Naive thymus-derived CD4-positive, alpha-beta T cell (primary cell): ENCODE measurements at regions not wholly inside any gene's neighbourhood (a gene's known extent, or its start where the extent isn't known, plus 50 kb on each side); places are given as distances from the start of the nearest gene placed in this dataset.
A peak's percentile ranks its signal among the peaks of the same experiment; 100 is the strongest.

Source experiments
- ATAC-seq: fragments of 150-1000 bp; cut with Tn5 transposase; 2 replicates; pipeline ENCODE4 v1.10.0; 2021; ENCODE audit warnings: mild to moderate bottlenecking, moderate library complexity
- CTCF ChIA-PET: fragments of 350-600 bp; sonication (Branson Sonifier 250); formaldehyde crosslinking; loops from one replicate; lab custom pipeline; 2021; ENCODE audit warnings: antibody characterized with exemption; lab: Charles Lee
- POLR2A ChIA-PET: fragments of 350-600 bp; sonication (Branson Sonifier 250); formaldehyde crosslinking; loops from one replicate; lab custom pipeline; 2021; ENCODE audit warnings: antibody characterized with exemption, inconsistent platforms; lab: Charles Lee
- DNase-seq, 9 donors: peaks; one replicate each; pipeline versions ENCODE4 v3.0.0 to v3.0.0-alpha.2; 2020 to 2022; ENCODE audit warnings: mixed read lengths in 1 of 9
- H3K27ac ChIP-seq: one replicate; pipeline ENCODE4 v1.7.0; 2013; ENCODE audit warnings: mild to moderate bottlenecking, low read depth, low read length, moderate library complexity
- H3K27me3 ChIP-seq, 2 donors: one replicate each; pipeline ENCODE4 v1.7.0; 2013; ENCODE audit warnings: low read length in 2 of 2, mild to moderate bottlenecking in 2 of 2, moderate library complexity in 2 of 2; ENCODE audit not compliant: control insufficient read depth in 2 of 2, insufficient read depth in 2 of 2
- H3K36me3 ChIP-seq, 3 experiments: 1 replicate in 2 of 3; 2 replicates in 1 of 3; pipeline ENCODE4 v1.7.0; 2013; ENCODE audit warnings: low read length in 3 of 3, mild to moderate bottlenecking in 3 of 3, moderate library complexity in 1 of 3; ENCODE audit not compliant: insufficient read depth in 3 of 3, control insufficient read depth in 2 of 3
- H3K4me1 ChIP-seq, 2 donors: one replicate each; pipeline ENCODE4 v1.7.0; 2013; ENCODE audit warnings: low read length in 2 of 2, mild to moderate bottlenecking in 2 of 2, moderate library complexity in 1 of 2; ENCODE audit not compliant: control insufficient read depth in 2 of 2, insufficient read depth in 2 of 2
- H3K4me3 ChIP-seq: 2 replicates; pipeline ENCODE4 v1.7.0; 2013; ENCODE audit warnings: mild to moderate bottlenecking, low read length
- H3K9me3 ChIP-seq, 3 experiments: 1 replicate in 2 of 3; 2 replicates in 1 of 3; pipeline ENCODE4 v1.7.0; 2013; ENCODE audit warnings: low read length in 3 of 3; ENCODE audit not compliant: control insufficient read depth in 2 of 3
- H3K27ac Mint-ChIP-seq, 9 donors: one replicate each; pipeline ENCODE4 v1.8.0; 2020 to 2022; ENCODE audit warnings: mixed read lengths in 9 of 9, mild to moderate bottlenecking in 8 of 9, moderate library complexity in 5 of 9, inconsistent platforms in 2 of 9
- H3K27me3 Mint-ChIP-seq, 5 donors: one replicate each; pipeline ENCODE4 v1.8.0; 2021 to 2022; ENCODE audit warnings: mixed read lengths in 5 of 5, mild to moderate bottlenecking in 1 of 5
- H3K36me3 Mint-ChIP-seq, 5 donors: one replicate each; pipeline ENCODE4 v1.8.0; 2020 to 2022; ENCODE audit warnings: mixed read lengths in 5 of 5, mild to moderate bottlenecking in 3 of 5, inconsistent platforms in 1 of 5
- H3K4me1 Mint-ChIP-seq, 7 donors: one replicate each; pipeline ENCODE4 v1.8.0; 2020 to 2022; ENCODE audit warnings: mixed read lengths in 7 of 7, mild to moderate bottlenecking in 3 of 7, inconsistent platforms in 1 of 7
- H3K4me3 Mint-ChIP-seq, 10 donors: one replicate each; pipeline ENCODE4 v1.8.0; 2020 to 2022; ENCODE audit warnings: mild to moderate bottlenecking in 10 of 10, mixed read lengths in 10 of 10, moderate library complexity in 6 of 10, inconsistent platforms in 2 of 10
- H3K9me3 Mint-ChIP-seq, 11 donors: one replicate each; pipeline ENCODE4 v1.8.0; 2020 to 2022; ENCODE audit warnings: mixed read lengths in 11 of 11, mild to moderate bottlenecking in 4 of 11, inconsistent platforms in 1 of 11, moderate library complexity in 1 of 11
- intact Hi-C, 2 donors: fragments of 100-400 bp; cut with micrococcal nuclease; formaldehyde crosslinking; loops; one replicate each; pipeline ENCODE4 v1.15.1; 2023

DNA sequence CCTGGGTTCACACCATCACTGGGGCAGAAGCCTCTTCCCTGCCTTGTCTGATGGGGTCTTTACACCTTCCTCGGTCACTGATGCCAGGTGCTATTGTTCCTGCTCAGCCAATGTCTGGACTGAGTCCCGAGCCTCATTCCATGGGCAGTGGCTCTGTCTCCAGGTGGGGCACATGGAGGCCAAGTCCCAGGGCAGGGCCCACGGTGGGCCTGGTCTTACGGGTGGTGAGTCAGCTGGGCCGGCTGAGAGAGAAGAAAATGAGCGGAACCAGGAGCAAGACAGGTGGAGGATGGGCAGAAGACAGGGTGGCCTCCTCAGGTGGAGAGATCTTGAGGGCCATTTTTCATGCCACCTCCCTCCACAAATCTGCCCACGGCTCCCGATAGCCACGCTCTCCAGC lies 131.7 kb upstream of the FAM20C start:
- POLR2A ChIA-PET = no interaction called here
- CTCF ChIA-PET = no interaction called here
- H3K27ac Mint-ChIP-seq = no peak overlapping the region

DNA sequence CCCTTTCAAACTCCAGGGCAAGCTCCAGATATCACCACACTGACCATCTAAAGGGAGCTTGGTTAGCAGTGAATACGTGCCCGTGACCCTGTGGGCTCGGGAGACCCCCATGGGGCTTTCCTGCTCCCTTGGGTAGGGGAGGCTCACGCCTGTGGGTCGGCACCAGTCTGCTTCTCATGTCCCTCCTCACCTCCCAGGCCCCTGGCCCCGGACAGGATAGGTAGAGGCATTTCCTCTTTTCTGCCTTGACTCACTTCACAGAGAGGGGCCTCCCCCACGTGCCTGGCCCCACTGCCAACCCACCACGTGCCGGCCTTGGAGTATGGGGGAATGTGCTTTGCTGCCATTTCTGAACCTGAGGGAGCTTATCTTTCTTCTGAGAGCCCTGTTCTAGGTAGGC lies 131.3 kb upstream of the FAM20C start:
- Histone ChIP-seq H3K36me3 (no peaks in the 10 kb centered on the region), H3K4me3 (no peak overlapping the region), H3K27ac (no peak overlapping the region), H3K9me3 (no peaks in the 10 kb centered on the region), H3K27me3 (no peaks in the 10 kb centered on the region), H3K4me1 (no peaks in the 10 kb centered on the region)
- ATAC-seq = no peak
- DNase-seq = no peak
- ChIA-PET POLR2A (no interaction called here), CTCF (no interaction called here)
- Mint-ChIP-seq H3K36me3 (no peaks in the 10 kb centered on the region), H3K4me3 (no peak overlapping the region), H3K9me3 (no peaks in the 10 kb centered on the region), H3K4me1 (no peaks in the 10 kb centered on the region), H3K27ac (no peak overlapping the region), H3K27me3 (no peaks in the 10 kb centered on the region)
- intact Hi-C loops = no loop called here

More for the DNA sequence above, 131.7 kb upstream of the FAM20C start:
- no peak for ATAC-seq
- no peaks in the 10 kb centered on the region for H3K4me1 Mint-ChIP-seq
- Histone ChIP-seq H3K9me3 (no peaks in the 10 kb centered on the region), H3K4me3 (no peak overlapping the region), H3K4me1 (no peaks in the 10 kb centered on the region), H3K27ac (no peak overlapping the region), H3K27me3 (no peaks in the 10 kb centered on the region), H3K36me3 (no peaks in the 10 kb centered on the region)
- no peak overlapping the region for H3K4me3 Mint-ChIP-seq
- no peaks in the 10 kb centered on the region for H3K9me3 Mint-ChIP-seq
- H3K27me3 Mint-ChIP-seq = no peaks in the 10 kb centered on the region
- no peaks in the 10 kb centered on the region for H3K36me3 Mint-ChIP-seq
- intact Hi-C loops = no loop called here
- no peak for DNase-seq

DNA sequence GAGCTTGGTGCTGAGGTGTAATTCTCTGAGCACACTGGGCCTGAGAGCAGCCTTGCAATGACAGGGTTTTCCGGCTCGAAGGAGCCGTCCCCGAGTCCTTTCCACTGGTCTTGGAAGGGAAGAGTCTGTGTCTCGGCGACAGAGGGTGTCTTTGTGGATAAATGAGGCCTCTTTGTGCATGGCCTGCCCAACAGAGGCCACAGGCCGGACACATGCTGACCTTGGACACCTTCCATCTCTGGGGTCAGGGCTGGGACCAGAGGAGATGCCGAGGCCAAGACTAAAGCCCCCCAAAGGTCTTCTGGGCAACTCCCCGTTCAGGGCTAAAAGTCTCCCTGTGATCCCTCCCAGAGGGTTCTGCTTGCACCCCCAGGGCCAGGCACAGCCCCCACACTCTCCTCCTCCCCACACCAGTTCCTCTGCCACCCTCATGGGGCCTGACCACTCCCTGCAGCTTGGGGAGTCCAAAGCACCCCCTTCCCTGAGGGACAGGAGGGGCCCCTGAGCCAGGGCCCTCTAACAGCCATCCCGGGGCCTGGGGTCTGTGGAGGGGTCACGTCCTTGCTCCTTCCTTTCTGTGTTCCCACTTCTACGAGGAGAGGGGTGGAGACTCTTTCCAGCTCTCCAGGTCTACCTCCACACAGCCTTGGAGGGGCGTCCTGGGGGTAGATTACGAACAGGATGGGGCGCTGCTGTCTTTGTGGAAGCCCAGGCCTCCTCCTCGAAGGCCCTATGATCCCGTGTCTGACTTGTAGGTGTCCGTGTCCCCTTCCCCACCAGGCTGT lies 130.6 kb upstream of the FAM20C start:
- intact Hi-C loops = no loop called here
- H3K27me3 ChIP-seq = no peaks in the 10 kb centered on the region
- CTCF ChIA-PET = no interaction called here
- H3K36me3 ChIP-seq = no peaks in the 10 kb centered on the region
- Mint-ChIP-seq H3K27ac (no peak overlapping the region), H3K27me3 (no peaks in the 10 kb centered on the region), H3K4me3 (no peak overlapping the region), H3K9me3 (no peaks in the 10 kb centered on the region), H3K36me3 (no peaks in the 10 kb centered on the region), H3K4me1 (no peaks in the 10 kb centered on the region)
- ATAC-seq (no peak), DNase-seq (no peak)
- no peaks in the 10 kb centered on the region for H3K4me1 ChIP-seq
- no peaks in the 10 kb centered on the region for H3K9me3 ChIP-seq
- POLR2A ChIA-PET = no interaction called here
- H3K4me3 ChIP-seq = no peak overlapping the region
- H3K27ac ChIP-seq = no peak overlapping the region

DNA sequence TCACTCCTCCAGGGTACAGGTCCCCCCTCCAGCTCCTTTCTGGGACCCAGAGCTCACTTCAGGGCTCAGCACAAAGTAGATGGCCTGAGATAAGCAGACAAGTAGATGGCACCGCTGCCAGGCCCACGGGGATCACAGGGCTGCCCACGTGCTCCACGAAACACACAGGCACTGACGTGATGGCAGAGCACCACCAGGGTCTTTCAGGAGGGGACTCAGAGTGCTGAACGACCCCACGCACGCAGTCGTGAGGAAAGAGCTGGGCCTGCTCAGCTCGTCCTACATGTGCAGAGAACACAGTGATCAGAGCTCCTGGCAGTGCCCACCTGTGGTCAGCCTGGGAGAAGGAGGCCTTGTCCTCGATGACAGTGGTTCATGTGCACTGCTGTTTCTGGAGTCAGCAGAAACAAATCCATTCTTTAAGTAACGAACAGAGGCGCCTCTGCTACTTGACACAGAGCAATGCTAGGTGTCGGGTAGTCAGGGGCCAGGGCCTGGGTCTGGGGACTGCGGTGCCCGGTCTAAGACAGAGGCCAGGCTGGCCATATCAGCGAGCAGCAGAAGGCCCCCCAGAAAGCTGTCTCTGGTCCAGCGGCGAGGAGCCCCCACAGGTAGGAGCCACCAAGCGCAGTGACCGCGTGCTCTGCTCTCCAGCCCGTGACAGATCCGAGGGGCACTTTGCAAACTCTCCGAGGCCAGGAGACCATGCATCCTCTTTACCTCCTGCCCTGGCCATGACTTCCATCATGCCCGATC lies 129.8 kb upstream of the FAM20C start:
- Mint-ChIP-seq H3K27me3 (no peaks in the 10 kb centered on the region), H3K36me3 (no peaks in the 10 kb centered on the region), H3K4me3 (no peak overlapping the region), H3K9me3 (no peaks in the 10 kb centered on the region), H3K27ac (no peak overlapping the region), H3K4me1 (no peaks in the 10 kb centered on the region)
- Histone ChIP-seq H3K4me3 (no peak overlapping the region), H3K27me3 (no peaks in the 10 kb centered on the region), H3K9me3 (no peaks in the 10 kb centered on the region), H3K36me3 (no peaks in the 10 kb centered on the region), H3K4me1 (no peaks in the 10 kb centered on the region), H3K27ac (no peak overlapping the region)
- ATAC-seq (no peak), DNase-seq (no peak)
- intact Hi-C loops = no loop called here
- ChIA-PET POLR2A (interaction anchor here (0.6 kb wide), 1 partner anchor 85 kb away, joined by 3 read pairs; no protein-coding TSS in a partner anchor), CTCF (no interaction called here)

DNA sequence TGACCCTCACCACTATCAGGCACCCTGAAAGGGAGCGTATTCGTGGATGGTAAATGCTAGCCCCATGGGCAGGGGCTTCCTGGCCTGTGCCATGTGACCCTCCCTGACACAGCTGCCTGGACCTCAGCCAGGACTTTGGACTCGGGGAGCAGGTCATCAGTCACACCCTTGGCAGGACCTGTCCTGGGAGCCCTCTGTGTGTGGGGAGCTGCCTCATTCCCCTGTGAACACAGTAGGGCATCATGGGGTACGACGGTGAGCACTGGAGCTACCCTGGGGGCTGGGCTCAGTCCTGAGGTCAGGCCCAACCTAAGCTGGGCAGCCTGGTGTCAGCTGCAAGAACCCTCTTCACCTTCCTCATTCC lies 129.3 kb upstream of the FAM20C start:
- intact Hi-C loops = no loop called here
- POLR2A ChIA-PET = interaction anchor here (0.6 kb wide), 1 partner anchor 85 kb away, joined by 3 read pairs; no protein-coding TSS in a partner anchor
- DNase-seq = no peak
- H3K9me3 ChIP-seq = no peaks in the 10 kb centered on the region
- ATAC-seq = no peak
- H3K27me3 Mint-ChIP-seq = no peaks in the 10 kb centered on the region
- no peaks in the 10 kb centered on the region for H3K27me3 ChIP-seq
- no peaks in the 10 kb centered on the region for H3K4me1 Mint-ChIP-seq
- H3K4me1 ChIP-seq = no peaks in the 10 kb centered on the region
- no peak overlapping the region for H3K27ac ChIP-seq
- no peaks in the 10 kb centered on the region for H3K36me3 ChIP-seq
- CTCF ChIA-PET = no interaction called here
- no peak overlapping the region for H3K4me3 Mint-ChIP-seq
- no peak overlapping the region for H3K27ac Mint-ChIP-seq
- H3K4me3 ChIP-seq = no peak overlapping the region
- H3K36me3 Mint-ChIP-seq = no peaks in the 10 kb centered on the region
- no peaks in the 10 kb centered on the region for H3K9me3 Mint-ChIP-seq

DNA sequence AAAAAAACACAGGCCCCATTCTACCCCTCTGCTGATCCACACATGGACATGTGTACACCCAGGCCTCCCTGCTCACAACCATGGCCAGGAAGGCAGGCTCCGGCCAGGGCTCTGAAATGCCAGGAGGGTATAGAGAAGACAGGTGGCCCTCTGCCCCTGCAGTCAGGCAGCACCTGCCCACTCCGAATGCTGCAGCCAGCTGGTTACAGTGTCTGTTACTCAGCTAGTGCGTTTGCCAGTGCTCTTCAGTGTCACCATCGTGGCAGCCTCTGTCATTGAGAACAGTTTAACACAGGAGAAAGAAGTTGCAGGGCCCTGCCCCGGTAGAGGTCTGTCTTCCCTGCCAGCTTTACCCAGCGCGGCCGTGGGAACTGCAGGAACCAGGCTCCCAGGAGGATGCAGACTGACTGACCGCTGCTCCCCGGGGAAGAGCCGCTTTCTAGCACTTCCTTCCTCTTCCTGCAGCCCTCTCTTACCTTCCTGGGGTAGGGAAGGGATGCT lies 128.8 kb upstream of the FAM20C start:
- ATAC-seq = peak; percentile 34

More for the DNA sequence above, 128.8 kb upstream of the FAM20C start:
- no peaks in the 10 kb centered on the region for H3K36me3 ChIP-seq
- H3K9me3 Mint-ChIP-seq = no peaks in the 10 kb centered on the region
- ChIA-PET CTCF (interaction anchor here (0.6 kb wide), 1 partner anchor 1120 kb away, joined by 4 read pairs; no protein-coding TSS in a partner anchor), POLR2A (no interaction called here)
- H3K4me3 ChIP-seq = no peak overlapping the region
- H3K27ac ChIP-seq = no peak overlapping the region
- no peaks in the 10 kb centered on the region for H3K9me3 ChIP-seq
- H3K4me1 Mint-ChIP-seq = no peaks in the 10 kb centered on the region
- no peak overlapping the region for H3K27ac Mint-ChIP-seq
- no peaks in the 10 kb centered on the region for H3K36me3 Mint-ChIP-seq
- H3K4me3 Mint-ChIP-seq = no peak overlapping the region
- intact Hi-C loops = no loop called here
- H3K27me3 Mint-ChIP-seq = no peaks in the 10 kb centered on the region
- no peak for DNase-seq
- no peaks in the 10 kb centered on the region for H3K27me3 ChIP-seq
- no peaks in the 10 kb centered on the region for H3K4me1 ChIP-seq
